ENCODE measurements at regions not wholly inside any gene's neighbourhood (a gene's known extent, or its start where the extent isn't known, plus 50 kb on each side); places are given as distances from the start of the nearest gene placed in this dataset.
A peak's percentile ranks its signal among the peaks of the same experiment; 100 is the strongest.
"Not testable (repeated sequence)": the region's sequence is repeated elsewhere in the genome, so short reads cannot be mapped to it uniquely, and the experiment has no call there.

- DNase-seq (ENCODE audit: extremely low read depth, low read depth, low spot score): no peak
These were observed 174.0 kb upstream of the TPM1 start for GRCh38 chr15:62868507-62868906.

- DNase-seq (ENCODE audit: extremely low read depth, low read depth, low spot score): no peak
These were observed 173.4 kb upstream of the TPM1 start for GRCh38 chr15:62869116-62869515.

- DNase-seq (ENCODE audit: extremely low read depth, low read depth, low spot score): no peak
These were observed 172.3 kb upstream of the TPM1 start for GRCh38 chr15:62870216-62870615.

- not testable (repeated sequence) for DNase-seq (ENCODE audit: extremely low read depth, low read depth, low spot score)
These were observed 171.8 kb upstream of the TPM1 start for GRCh38 chr15:62870701-62871100.

GRCh38 chr15:62873203-62873602 is 169.3 kb upstream of the TPM1 start:
- DNase-seq (ENCODE audit: extremely low read depth, low read depth, low spot score): no peak

- no peak for DNase-seq (ENCODE audit: extremely low read depth, low read depth, low spot score)
These were observed 168.5 kb upstream of the TPM1 start for GRCh38 chr15:62874064-62874463.

- no peak for DNase-seq (ENCODE audit: extremely low read depth, low read depth, low spot score)
These were observed 167.5 kb upstream of the TPM1 start for GRCh38 chr15:62874959-62875625.

- DNase-seq (ENCODE audit: extremely low read depth, low read depth, low spot score): no peak
These were observed 166.9 kb upstream of the TPM1 start for GRCh38 chr15:62875626-62876021.

- no peak for DNase-seq (ENCODE audit: extremely low read depth, low read depth, low spot score)
These were observed 165.2 kb upstream of the TPM1 start for GRCh38 chr15:62877276-62877857.

GRCh38 chr15:62878070-62878469 is 164.5 kb upstream of the TPM1 start:
- DNase-seq (ENCODE audit: extremely low read depth, low read depth, low spot score): no peak

GRCh38 chr15:62879770-62880169 is 162.8 kb upstream of the TPM1 start:
- peak; percentile 54 for DNase-seq (ENCODE audit: extremely low read depth, low read depth, low spot score)

GRCh38 chr15:62880278-62880677 is 162.3 kb upstream of the TPM1 start:
- DNase-seq (ENCODE audit: extremely low read depth, low read depth, low spot score): no peak

- no peak for DNase-seq (ENCODE audit: extremely low read depth, low read depth, low spot score)
These were observed 161.5 kb upstream of the TPM1 start for GRCh38 chr15:62881056-62881455.

- no peak for DNase-seq (ENCODE audit: extremely low read depth, low read depth, low spot score)
These were observed 158.5 kb upstream of the TPM1 start for GRCh38 chr15:62883938-62884479.

GRCh38 chr15:62886431-62887071 is 156.0 kb upstream of the TPM1 start:
- no peak for DNase-seq (ENCODE audit: extremely low read depth, low read depth, low spot score)

- DNase-seq (ENCODE audit: extremely low read depth, low read depth, low spot score): no peak
These were observed 155.4 kb upstream of the TPM1 start for GRCh38 chr15:62887113-62887570.

GRCh38 chr15:62888623-62889022 is 153.9 kb upstream of the TPM1 start:
- DNase-seq (ENCODE audit: extremely low read depth, low read depth, low spot score): no peak

- DNase-seq (ENCODE audit: extremely low read depth, low read depth, low spot score): no peak
These were observed 153.3 kb upstream of the TPM1 start for GRCh38 chr15:62889141-62889661.

- peak; percentile 79 for DNase-seq (ENCODE audit: extremely low read depth, low read depth, low spot score)
These were observed 152.6 kb upstream of the TPM1 start for GRCh38 chr15:62889734-62890505.

GRCh38 chr15:62894322-62895085 is 148.0 kb upstream of the TPM1 start:
- DNase-seq (ENCODE audit: extremely low read depth, low read depth, low spot score): no peak
